ENCODE measurements at regions not wholly inside any gene's neighbourhood (a gene's known extent, or its start where the extent isn't known, plus 50 kb on each side); places are given as distances from the start of the nearest gene placed in this dataset.
A peak's percentile ranks its signal among the peaks of the same experiment; 100 is the strongest.

DNA sequence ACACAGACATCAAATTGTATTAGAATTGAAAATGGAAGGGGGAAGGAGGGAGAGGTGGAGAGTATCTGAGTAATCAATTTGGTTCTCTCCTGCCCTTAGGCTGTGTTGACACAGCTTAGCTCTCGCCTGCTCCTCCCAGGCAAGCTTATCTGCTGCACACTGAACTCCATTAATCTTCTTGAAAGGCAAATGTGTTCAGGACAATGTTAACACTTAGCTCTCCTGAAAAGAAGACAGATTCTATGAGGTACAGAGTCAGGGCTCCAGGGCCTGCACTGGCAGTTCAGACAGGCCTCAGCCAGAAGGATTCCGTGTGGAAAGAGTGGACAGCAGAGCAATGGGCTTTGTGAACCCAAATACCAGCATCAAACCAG lies 430.0 kb upstream of the TNP1 start:
- TF ChIP-seq GATA1 (IDR thresholded peaks at IDR 0.05; ENCODE audit: low read depth, low read length) (no peak), POLR2A (IDR thresholded peaks at IDR 0.05; ENCODE audit: low read length) (no peak)
- DNase-seq, result peak; percentile 53 to 87

DNA sequence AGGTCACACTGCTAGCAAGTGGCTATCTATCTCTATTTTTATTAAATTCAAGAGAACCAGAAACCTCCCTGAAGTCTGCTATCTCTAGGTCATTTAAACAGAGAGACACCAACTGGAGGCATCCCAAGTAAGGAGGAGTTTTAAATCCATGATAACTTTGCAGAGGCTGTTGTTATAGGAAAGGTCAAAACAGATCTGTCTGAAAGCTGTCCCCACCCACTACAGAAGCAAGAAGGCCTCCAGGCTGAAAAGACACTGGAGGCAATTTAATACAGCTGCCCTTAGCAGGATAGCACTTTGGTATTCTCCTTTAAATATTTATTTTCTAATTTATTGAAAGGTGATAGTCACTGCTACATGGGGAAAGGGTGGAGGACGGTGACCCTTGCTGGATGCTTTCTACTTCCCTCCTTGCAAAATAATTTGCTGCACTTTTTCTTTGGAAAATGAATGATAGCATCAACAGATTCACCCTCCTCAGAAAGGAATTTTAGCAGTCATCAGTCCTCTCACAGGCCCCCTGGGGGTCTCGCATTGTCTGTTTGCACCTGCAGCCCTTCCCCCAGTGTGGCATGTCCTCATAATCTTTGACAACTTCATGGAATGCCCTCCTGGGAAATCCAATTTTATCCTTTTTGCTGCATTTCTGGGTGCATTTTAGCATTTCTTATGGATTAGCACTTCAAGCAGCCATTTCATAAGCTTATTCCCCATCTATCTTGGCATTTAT lies 429.5 kb upstream of the TNP1 start:
- DNase-seq, result peak; percentile 42 to 86
- TF ChIP-seq POLR2A (IDR thresholded peaks at IDR 0.05; ENCODE audit: low read length) (no peak), GATA1 (IDR thresholded peaks at IDR 0.05; ENCODE audit: low read depth, low read length) (no peak)

GRCh38 chr2:217288472-217289063 lies 428.7 kb upstream of the TNP1 start:
- TF ChIP-seq POLR2A (IDR thresholded peaks at IDR 0.05; ENCODE audit: low read length) (no peak), GATA1 (IDR thresholded peaks at IDR 0.05; ENCODE audit: low read depth, low read length) (no peak)
- DNase-seq, result peak in 1 of 2 experiments; percentile 35

- TF ChIP-seq POLR2A (IDR thresholded peaks at IDR 0.05; ENCODE audit: low read length), result no peak
- TF ChIP-seq GATA1 (IDR thresholded peaks at IDR 0.05; ENCODE audit: low read depth, low read length), result no peak
- no peak for DNase-seq
Observed at GRCh38 chr2:217286833-217287232, 427.0 kb upstream of the TNP1 start.

- TF ChIP-seq GATA1 (IDR thresholded peaks at IDR 0.05; ENCODE audit: low read depth, low read length), result no peak
Observed at GRCh38 chr2:217285926-217286325, 426.1 kb upstream of the TNP1 start.

GRCh38 chr2:217283460-217283859 lies 423.6 kb upstream of the TNP1 start:
- no peak for DNase-seq
- TF ChIP-seq POLR2A (IDR thresholded peaks at IDR 0.05; ENCODE audit: low read length), result no peak
- TF ChIP-seq GATA1 (IDR thresholded peaks at IDR 0.05; ENCODE audit: low read depth, low read length), result no peak

More at GRCh38 chr2:217285926-217286325, 426.1 kb upstream of the TNP1 start:
- no peak for DNase-seq

DNA sequence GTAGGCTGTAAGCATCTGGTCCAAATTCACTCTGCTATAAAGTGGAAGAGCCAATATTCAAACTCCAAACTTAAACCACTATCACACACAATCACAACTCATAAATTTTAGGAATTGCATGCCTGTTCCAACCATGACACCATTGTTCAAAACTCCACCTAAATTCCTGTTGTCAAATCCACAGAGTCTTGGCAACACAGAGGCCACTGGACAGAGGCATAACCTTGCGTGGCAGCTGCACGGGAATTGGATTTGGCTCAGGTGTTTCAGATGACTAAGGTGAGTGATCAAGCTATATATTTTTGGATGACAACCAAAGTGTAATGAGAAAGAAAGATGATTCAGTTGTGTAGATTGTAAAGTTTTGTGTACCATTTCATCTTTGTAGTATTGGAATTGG lies 422.7 kb upstream of the TNP1 start:
- TF ChIP-seq POLR2A (IDR thresholded peaks at IDR 0.05; ENCODE audit: low read length) (no peak), GATA1 (IDR thresholded peaks at IDR 0.05; ENCODE audit: low read depth, low read length) (no peak)
- DNase-seq, result no peak

DNA sequence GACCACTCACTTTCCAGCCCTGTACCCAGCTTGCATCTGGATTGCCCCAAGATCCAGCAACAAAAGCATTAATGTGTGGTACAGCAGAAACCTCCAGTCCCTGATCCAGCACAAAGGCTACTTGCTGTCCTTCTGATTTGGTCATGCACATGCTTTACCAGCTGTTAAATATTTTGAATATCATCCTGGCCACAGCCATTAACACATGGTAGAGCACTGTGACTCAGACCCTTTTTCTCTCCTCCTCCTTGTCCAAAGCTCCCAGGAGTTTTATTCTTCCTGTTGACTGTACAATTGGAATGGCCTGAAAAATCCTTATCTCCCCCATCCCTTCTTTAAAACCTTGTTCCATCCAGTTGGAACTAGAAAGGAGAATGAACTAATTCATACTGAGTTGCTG lies 419.7 kb upstream of the TNP1 start:
- DNase-seq, result no peak

GRCh38 chr2:217279140-217279539 lies 419.3 kb upstream of the TNP1 start:
- no peak for DNase-seq
- TF ChIP-seq POLR2A (IDR thresholded peaks at IDR 0.05; ENCODE audit: low read length) (no peak), GATA1 (IDR thresholded peaks at IDR 0.05; ENCODE audit: low read depth, low read length) (no peak)

More for the DNA sequence above, 419.7 kb upstream of the TNP1 start:
- TF ChIP-seq GATA1 (IDR thresholded peaks at IDR 0.05; ENCODE audit: low read depth, low read length), result no peak
- TF ChIP-seq POLR2A (IDR thresholded peaks at IDR 0.05; ENCODE audit: low read length), result no peak

GRCh38 chr2:217277646-217278398 lies 418.0 kb upstream of the TNP1 start:
- TF ChIP-seq POLR2A (IDR thresholded peaks at IDR 0.05; ENCODE audit: low read length), result no peak
- DNase-seq, result no peak

GRCh38 chr2:217276433-217276832 lies 416.6 kb upstream of the TNP1 start:
- DNase-seq, result no peak
- no peak for TF ChIP-seq GATA1 (IDR thresholded peaks at IDR 0.05; ENCODE audit: low read depth, low read length)
- no peak for TF ChIP-seq POLR2A (IDR thresholded peaks at IDR 0.05; ENCODE audit: low read length)

DNA sequence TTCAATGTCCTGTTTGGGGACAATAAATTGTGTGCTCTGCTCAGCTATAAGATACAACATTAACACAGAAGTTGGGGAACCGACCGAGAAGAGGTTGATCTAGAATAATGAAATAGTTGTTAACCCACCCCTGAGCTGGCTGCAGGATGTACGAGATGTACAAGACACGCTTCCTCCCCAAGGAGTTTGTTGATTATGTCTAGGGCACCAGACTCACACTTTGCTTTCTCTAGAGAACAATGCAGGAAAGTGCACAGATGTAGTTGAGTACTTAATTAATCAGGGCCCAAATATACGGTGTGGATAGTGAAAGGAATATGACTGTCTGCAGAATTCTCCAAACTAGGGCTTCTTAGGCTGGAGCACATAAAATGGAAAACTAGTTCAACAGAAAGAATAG lies 415.2 kb upstream of the TNP1 start:
- no peak for DNase-seq
- TF ChIP-seq GATA1 (IDR thresholded peaks at IDR 0.05; ENCODE audit: low read depth, low read length) (no peak), POLR2A (IDR thresholded peaks at IDR 0.05; ENCODE audit: low read length) (no peak)

GRCh38 chr2:217274578-217274977 lies 414.7 kb upstream of the TNP1 start:
- DNase-seq, result no peak
- TF ChIP-seq POLR2A (IDR thresholded peaks at IDR 0.05; ENCODE audit: low read length), result no peak

GRCh38 chr2:217273851-217274250 lies 414.0 kb upstream of the TNP1 start:
- DNase-seq, result no peak
- TF ChIP-seq POLR2A (IDR thresholded peaks at IDR 0.05; ENCODE audit: low read length), result no peak
- TF ChIP-seq GATA1 (IDR thresholded peaks at IDR 0.05; ENCODE audit: low read depth, low read length), result no peak

- TF ChIP-seq POLR2A (IDR thresholded peaks at IDR 0.05; ENCODE audit: low read length) (no peak), GATA1 (IDR thresholded peaks at IDR 0.05; ENCODE audit: low read depth, low read length) (no peak)
- no peak for DNase-seq
Observed at GRCh38 chr2:217273162-217273561, 413.3 kb upstream of the TNP1 start.
